ENCODE measurements at regions not wholly inside any gene's neighbourhood (a gene's known extent, or its start where the extent isn't known, plus 50 kb on each side); places are given as distances from the start of the nearest gene placed in this dataset.
"Not testable (repeated sequence)": the region's sequence is repeated elsewhere in the genome, so short reads cannot be mapped to it uniquely, and the experiment has no call there.

- no peak for DNase-seq
Measured at GRCh38 chr15:57767481-57767880, 61.0 kb downstream of the POLR2M start.

GRCh38 chr15:57769266-57769665 is 62.8 kb downstream of the POLR2M start:
- no peak for DNase-seq

GRCh38 chr15:57770495-57770894 is 64.0 kb downstream of the POLR2M start:
- DNase-seq, result no peak

- DNase-seq, result no peak
Measured at GRCh38 chr15:57772223-57772957, 65.9 kb downstream of the POLR2M start.

- no peak for DNase-seq
Measured at GRCh38 chr15:57773051-57773450, 66.5 kb downstream of the POLR2M start.

- DNase-seq, result no peak
Measured at GRCh38 chr15:57777003-57777402, 70.5 kb downstream of the POLR2M start.

- DNase-seq, result no peak
Measured at GRCh38 chr15:57780471-57780870, 74.0 kb downstream of the POLR2M start.

GRCh38 chr15:57782731-57783130 is 76.2 kb downstream of the POLR2M start:
- DNase-seq, result no peak

GRCh38 chr15:57784081-57784511 is 77.6 kb downstream of the POLR2M start:
- no peak for DNase-seq

GRCh38 chr15:57785039-57785438 is 78.5 kb downstream of the POLR2M start:
- DNase-seq, result no peak

GRCh38 chr15:57785959-57786358 is 79.4 kb downstream of the POLR2M start:
- DNase-seq, result no peak

- no peak for DNase-seq
Measured at GRCh38 chr15:57789225-57789624, 82.7 kb downstream of the POLR2M start.

GRCh38 chr15:57792724-57793449 is 86.4 kb downstream of the POLR2M start:
- no peak for DNase-seq

GRCh38 chr15:57795261-57795660 is 88.7 kb downstream of the POLR2M start:
- DNase-seq, result no peak

GRCh38 chr15:57796146-57796545 is 89.6 kb downstream of the POLR2M start:
- no peak for DNase-seq

GRCh38 chr15:57797110-57797509 is 90.6 kb downstream of the POLR2M start:
- no peak for DNase-seq

GRCh38 chr15:57797568-57798267 is 91.2 kb downstream of the POLR2M start:
- DNase-seq, result no peak

GRCh38 chr15:57806003-57806402 is 99.5 kb downstream of the POLR2M start:
- no peak for DNase-seq

- not testable (repeated sequence) for DNase-seq
Measured at GRCh38 chr15:57809285-57809684, 102.8 kb downstream of the POLR2M start.

GRCh38 chr15:57816599-57816998 is 110.1 kb downstream of the POLR2M start:
- DNase-seq, result no peak

- DNase-seq, result no peak
Measured at GRCh38 chr15:57819646-57820045, 113.1 kb downstream of the POLR2M start.

- no peak for DNase-seq
Measured at GRCh38 chr15:57820119-57820518, 113.6 kb downstream of the POLR2M start.

GRCh38 chr15:57821826-57822225 is 115.3 kb downstream of the POLR2M start:
- no peak for DNase-seq
